ENCODE measurements at regions not wholly inside any gene's neighbourhood (a gene's known extent, or its start where the extent isn't known, plus 50 kb on each side); places are given as distances from the start of the nearest gene placed in this dataset.

DNA sequence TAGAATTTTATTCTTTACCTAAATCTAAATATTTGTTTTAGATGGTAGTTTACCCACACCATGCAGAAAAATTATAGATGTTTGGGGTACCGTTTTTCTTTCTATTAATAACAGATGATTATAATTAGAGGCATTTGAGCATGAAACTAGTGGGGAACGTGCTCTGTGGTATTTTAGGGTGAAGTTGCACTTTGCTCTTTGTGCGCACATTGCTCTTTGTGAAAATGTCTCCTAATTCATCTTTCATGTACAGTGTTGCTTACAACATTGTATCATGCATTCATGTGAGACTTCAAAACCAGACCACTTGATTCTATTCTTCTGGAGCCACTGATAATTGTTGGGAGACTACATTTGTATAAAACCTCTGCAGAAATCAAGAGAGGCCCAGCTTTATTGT lies 449.1 kb upstream of the RGS6 start:
- no peaks in the 10 kb centered on the region for H3K9me3 Mint-ChIP-seq
- WGBS (ENCODE audit: insufficient coverage) = 90% methylated on average over 2 of the region's 3 CpGs
- no peaks in the 10 kb centered on the region for H3K27me3 ChIP-seq (ENCODE audit: control insufficient read depth, insufficient read depth, low read length)
- no peaks in the 10 kb centered on the region for H3K4me1 ChIP-seq (ENCODE audit: control insufficient read depth, insufficient read depth, low read length)
- no peak overlapping the region for H3K4me3 Mint-ChIP-seq
- H3K36me3 Mint-ChIP-seq = no peaks in the 10 kb centered on the region
- peaks cover 22 to 24% of the 10 kb centered on the region in 2 donors for H3K4me1 Mint-ChIP-seq
- TF ChIP-seq, protein P1, sequence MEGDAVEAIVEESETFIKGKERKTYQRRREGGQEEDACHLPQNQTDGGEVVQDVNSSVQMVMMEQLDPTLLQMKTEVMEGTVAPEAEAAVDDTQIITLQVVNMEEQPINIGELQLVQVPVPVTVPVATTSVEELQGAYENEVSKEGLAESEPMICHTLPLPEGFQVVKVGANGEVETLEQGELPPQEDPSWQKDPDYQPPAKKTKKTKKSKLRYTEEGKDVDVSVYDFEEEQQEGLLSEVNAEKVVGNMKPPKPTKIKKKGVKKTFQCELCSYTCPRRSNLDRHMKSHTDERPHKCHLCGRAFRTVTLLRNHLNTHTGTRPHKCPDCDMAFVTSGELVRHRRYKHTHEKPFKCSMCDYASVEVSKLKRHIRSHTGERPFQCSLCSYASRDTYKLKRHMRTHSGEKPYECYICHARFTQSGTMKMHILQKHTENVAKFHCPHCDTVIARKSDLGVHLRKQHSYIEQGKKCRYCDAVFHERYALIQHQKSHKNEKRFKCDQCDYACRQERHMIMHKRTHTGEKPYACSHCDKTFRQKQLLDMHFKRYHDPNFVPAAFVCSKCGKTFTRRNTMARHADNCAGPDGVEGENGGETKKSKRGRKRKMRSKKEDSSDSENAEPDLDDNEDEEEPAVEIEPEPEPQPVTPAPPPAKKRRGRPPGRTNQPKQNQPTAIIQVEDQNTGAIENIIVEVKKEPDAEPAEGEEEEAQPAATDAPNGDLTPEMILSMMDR (IDR thresholded peaks at IDR 0.05) = no peak
- no peak overlapping the region for H3K4me3 ChIP-seq (ENCODE audit: low read length)
- intact Hi-C loops (cut with micrococcal nuclease) = no loop called here
- ATAC-seq (no peak), DNase-seq (no peak)
- H3K36me3 ChIP-seq (ENCODE audit: control insufficient read depth, insufficient read depth, low read length) = no peaks in the 10 kb centered on the region
- no peak overlapping the region for H3K27ac Mint-ChIP-seq
- no peaks in the 10 kb centered on the region for H3K27me3 Mint-ChIP-seq (ENCODE audit: low read depth in 2 of 2)
- no peak overlapping the region for H3K27ac ChIP-seq (ENCODE audit: low read length)
- no peaks in the 10 kb centered on the region for H3K9me3 ChIP-seq (ENCODE audit: control insufficient read depth, insufficient read depth, low read length)

DNA sequence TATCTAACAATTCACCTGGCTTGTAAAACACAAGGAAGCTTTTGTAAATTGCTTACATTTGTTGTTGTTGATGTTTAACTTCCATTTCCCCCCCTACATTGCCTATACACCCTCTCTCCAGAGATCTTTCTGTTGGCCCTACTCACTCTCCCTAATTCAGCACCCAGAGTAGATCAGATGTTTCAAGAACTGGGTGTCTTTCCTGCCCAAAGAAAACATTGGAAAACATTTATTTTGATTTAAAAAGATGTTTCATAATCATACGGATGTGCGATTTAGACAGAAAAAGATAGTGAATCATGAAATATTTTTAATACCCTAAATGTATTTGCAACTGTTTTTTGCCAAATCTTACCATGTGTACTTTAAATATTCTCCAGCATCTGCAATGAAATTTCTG lies 446.4 kb upstream of the RGS6 start:
- H3K27me3 ChIP-seq (ENCODE audit: control insufficient read depth, insufficient read depth, low read length) = no peaks in the 10 kb centered on the region
- no peak overlapping the region for H3K27ac Mint-ChIP-seq
- WGBS (ENCODE audit: insufficient coverage) = no CpG with 5 or more reads among the region's 2 CpGs
- H3K27ac ChIP-seq (ENCODE audit: low read length) = no peak overlapping the region
- TF ChIP-seq, protein P1 (IDR thresholded peaks at IDR 0.05) = no peak
- no peak overlapping the region for H3K4me3 Mint-ChIP-seq
- intact Hi-C loops (cut with micrococcal nuclease) = no loop called here
- no peak overlapping the region for H3K4me3 ChIP-seq (ENCODE audit: low read length)
- no peaks in the 10 kb centered on the region for H3K36me3 ChIP-seq (ENCODE audit: control insufficient read depth, insufficient read depth, low read length)
- DNase-seq (no peak), ATAC-seq (no peak)
- no peaks in the 10 kb centered on the region for H3K4me1 ChIP-seq (ENCODE audit: control insufficient read depth, insufficient read depth, low read length)
- H3K9me3 Mint-ChIP-seq = no peaks in the 10 kb centered on the region
- H3K9me3 ChIP-seq (ENCODE audit: control insufficient read depth, insufficient read depth, low read length) = no peaks in the 10 kb centered on the region
- no peaks in the 10 kb centered on the region for H3K27me3 Mint-ChIP-seq (ENCODE audit: low read depth in 2 of 2)
- no peaks in the 10 kb centered on the region for H3K36me3 Mint-ChIP-seq
- H3K4me1 Mint-ChIP-seq = peaks cover 11 to 15% of the 10 kb centered on the region in 2 donors

GRCh38 chr14:71486279-71486678 lies 445.9 kb upstream of the RGS6 start:
- Mint-ChIP-seq H3K4me1 (peaks cover 11 to 15% of the 10 kb centered on the region in 2 donors), H3K36me3 (no peaks in the 10 kb centered on the region)

DNA sequence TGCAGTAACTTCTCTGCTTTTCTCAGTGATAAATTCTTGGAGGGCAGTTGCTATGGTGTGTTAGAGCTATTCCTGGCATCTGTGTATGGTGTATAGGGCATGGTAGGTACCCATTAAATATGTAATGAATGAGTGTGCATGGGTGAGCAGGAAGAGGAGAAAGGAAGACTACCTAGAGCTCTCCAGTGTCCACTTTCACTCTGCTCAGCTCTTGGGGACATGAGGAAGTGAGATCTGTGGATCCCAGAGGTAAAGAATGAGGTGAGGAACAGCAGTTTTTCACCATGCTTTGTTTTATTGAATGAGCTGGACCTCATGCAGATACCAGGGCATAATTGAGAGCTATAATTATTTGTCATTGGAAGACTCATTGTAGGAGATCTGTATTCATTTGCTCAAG lies 444.8 kb upstream of the RGS6 start:
- H3K27me3 ChIP-seq (ENCODE audit: control insufficient read depth, insufficient read depth, low read length) = no peaks in the 10 kb centered on the region
- no peaks in the 10 kb centered on the region for H3K27me3 Mint-ChIP-seq (ENCODE audit: low read depth in 2 of 2)
- H3K9me3 Mint-ChIP-seq = no peaks in the 10 kb centered on the region
- no peak for ATAC-seq
- H3K27ac ChIP-seq (ENCODE audit: low read length) = no peak overlapping the region
- H3K9me3 ChIP-seq (ENCODE audit: control insufficient read depth, insufficient read depth, low read length) = no peaks in the 10 kb centered on the region
- intact Hi-C loops (cut with micrococcal nuclease) = no loop called here
- H3K4me3 Mint-ChIP-seq = no peak overlapping the region
- H3K4me3 ChIP-seq (ENCODE audit: low read length) = no peak overlapping the region
- no peak for DNase-seq
- H3K27ac Mint-ChIP-seq = no peak overlapping the region
- H3K36me3 ChIP-seq (ENCODE audit: control insufficient read depth, insufficient read depth, low read length) = no peaks in the 10 kb centered on the region
- no peaks in the 10 kb centered on the region for H3K36me3 Mint-ChIP-seq
- no peaks in the 10 kb centered on the region for H3K4me1 ChIP-seq (ENCODE audit: control insufficient read depth, insufficient read depth, low read length)
- TF ChIP-seq, protein P1 (IDR thresholded peaks at IDR 0.05) = no peak
- H3K4me1 Mint-ChIP-seq = peaks cover 15 to 18% of the 10 kb centered on the region in 2 donors

More at GRCh38 chr14:71486279-71486678, 445.9 kb upstream of the RGS6 start:
- ATAC-seq (no peak), DNase-seq (no peak)
- Histone ChIP-seq H3K36me3 (ENCODE audit: control insufficient read depth, insufficient read depth, low read length) (no peaks in the 10 kb centered on the region), H3K4me1 (ENCODE audit: control insufficient read depth, insufficient read depth, low read length) (no peaks in the 10 kb centered on the region), H3K4me3 (ENCODE audit: low read length) (no peak overlapping the region), H3K9me3 (ENCODE audit: control insufficient read depth, insufficient read depth, low read length) (no peaks in the 10 kb centered on the region), H3K27ac (ENCODE audit: low read length) (no peak overlapping the region), H3K27me3 (ENCODE audit: control insufficient read depth, insufficient read depth, low read length) (no peaks in the 10 kb centered on the region)
- Mint-ChIP-seq H3K4me3 (no peak overlapping the region), H3K27ac (no peak overlapping the region), H3K27me3 (ENCODE audit: low read depth in 2 of 2) (no peaks in the 10 kb centered on the region), H3K9me3 (no peaks in the 10 kb centered on the region)
- TF ChIP-seq, protein P1 (IDR thresholded peaks at IDR 0.05) = no peak
- WGBS (ENCODE audit: insufficient coverage) = no CpG with 5 or more reads among the region's 2 CpGs
- intact Hi-C loops (cut with micrococcal nuclease) = no loop called here
